MG63 (cell line): ENCODE measurements at regions not wholly inside any gene's neighbourhood (a gene's known extent, or its start where the extent isn't known, plus 50 kb on each side); places are given as distances from the start of the nearest gene placed in this dataset.
"Not testable (repeated sequence)": the region's sequence is repeated elsewhere in the genome, so short reads cannot be mapped to it uniquely, and the experiment has no call there.

ENCODE experiments used
- DNase-seq: peaks from one replicate; pipeline ENCODE4 v3.0.0-alpha.2; 2020
- H3K27me3 ChIP-seq: fragments of 250-450 bp; sonication (Bioruptor Pico); 2 replicates; pipeline ENCODE4 v1.5.1; 2020; ENCODE audit warnings: mild to moderate bottlenecking, moderate library complexity
- H3K36me3 ChIP-seq: fragments of 250-450 bp; sonication (Bioruptor Pico); 2 replicates; pipeline ENCODE4 v1.5.1; 2020; ENCODE audit warnings: mild to moderate bottlenecking, moderate library complexity
- H3K4me3 ChIP-seq: fragments of 250-450 bp; sonication (Bioruptor Pico); 2 replicates; pipeline ENCODE4 v1.5.1; 2020; ENCODE audit warnings: mild to moderate bottlenecking, moderate library complexity
- H3K9me3 ChIP-seq: fragments of 250-450 bp; sonication (Bioruptor Pico); 2 replicates; pipeline ENCODE4 v1.5.1; 2020; ENCODE audit warnings: mild to moderate bottlenecking, moderate library complexity

DNA sequence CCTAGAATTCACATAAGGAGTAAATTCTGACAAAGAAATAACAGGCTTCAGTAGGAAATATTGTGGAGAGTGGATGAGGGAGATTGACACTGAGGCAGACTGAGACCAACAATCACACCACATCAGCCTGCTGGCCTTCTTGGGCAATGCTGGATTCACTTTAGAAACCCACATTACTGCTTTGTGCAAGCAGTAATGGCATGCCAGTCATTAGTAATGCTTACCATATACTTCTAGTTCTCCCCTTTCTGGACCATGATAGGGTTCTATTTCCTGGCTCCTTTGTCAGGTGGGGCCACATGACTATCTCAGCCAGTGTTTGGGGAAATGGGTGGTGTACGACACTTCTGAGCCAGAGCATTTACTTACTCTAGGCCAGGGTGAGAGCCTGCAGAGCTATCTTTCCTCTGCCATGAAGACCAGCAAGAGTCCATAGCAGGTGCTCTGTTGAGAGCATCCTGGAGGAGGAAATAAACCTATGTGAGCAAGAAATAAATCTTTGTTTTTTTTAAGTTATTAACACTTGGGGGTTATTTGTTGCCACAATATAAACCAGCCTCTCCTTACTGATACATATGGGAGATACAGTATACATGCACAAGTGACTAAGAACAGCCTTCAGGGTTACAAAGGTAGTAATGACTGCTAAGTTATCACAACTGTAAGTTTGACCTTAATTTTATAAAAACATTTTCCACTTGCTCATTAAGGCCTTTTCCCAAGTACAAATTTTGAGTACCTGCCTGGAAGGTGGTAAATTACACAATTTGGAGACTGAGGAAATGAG lies 89.3 kb upstream of the TANK start:
- Histone ChIP-seq H3K4me3 (no peak overlapping the region), H3K9me3 (no peaks in the 10 kb centered on the region; the same call in 1 of the 2 replicates), H3K27me3 (no peaks in the 10 kb centered on the region), H3K36me3 (no peaks in the 10 kb centered on the region)
- DNase-seq: no peak

DNA sequence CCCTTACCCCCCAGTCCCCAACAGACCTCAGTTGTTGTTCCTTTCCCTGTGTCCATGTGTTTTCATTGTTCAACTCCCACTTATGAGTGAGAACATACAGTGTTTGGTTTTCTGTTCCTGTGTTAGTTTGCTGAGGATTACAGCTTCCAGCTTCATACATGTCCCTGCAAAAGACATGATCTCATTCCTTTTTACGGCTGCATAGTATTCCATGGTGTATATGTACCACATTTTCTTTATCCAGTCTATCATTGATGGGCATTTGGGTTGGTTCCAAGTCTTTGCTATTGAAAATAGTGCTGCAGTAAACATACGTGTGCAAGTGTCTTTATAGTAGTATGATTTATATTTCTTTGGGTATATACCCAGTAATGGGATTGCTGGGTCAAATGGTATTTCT lies 87.8 kb upstream of the TANK start:
- not testable (repeated sequence) for DNase-seq, H3K9me3 ChIP-seq, H3K36me3 ChIP-seq, H3K4me3 ChIP-seq, H3K27me3 ChIP-seq

- no peaks in the 10 kb centered on the region for H3K9me3 ChIP-seq
- no peaks in the 10 kb centered on the region for H3K36me3 ChIP-seq
- H3K4me3 ChIP-seq: no peak overlapping the region
- DNase-seq: no peak
- no peaks in the 10 kb centered on the region for H3K27me3 ChIP-seq
Measured at GRCh38 chr2:161075701-161076100, 84.5 kb upstream of the TANK start.

DNA sequence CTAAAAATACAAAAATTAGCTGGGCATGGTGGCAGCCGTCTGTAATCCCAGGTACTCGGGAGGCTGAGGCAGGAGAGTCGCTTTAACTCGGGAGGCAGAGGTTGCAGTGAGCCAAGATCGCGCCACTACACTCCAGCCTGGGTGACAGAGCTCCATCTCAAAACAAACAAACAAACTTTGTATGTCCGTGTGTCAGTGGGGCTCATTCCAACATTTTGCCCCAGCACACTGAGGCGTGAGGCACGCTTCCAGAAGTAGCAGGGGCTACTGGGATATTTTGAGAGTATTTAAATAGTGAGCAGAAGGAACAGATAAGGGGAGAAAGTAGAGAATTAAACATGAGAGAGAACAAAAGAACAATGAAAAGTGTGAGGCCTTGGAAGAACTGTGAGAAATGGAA lies 83.3 kb upstream of the TANK start:
- peak; percentile 21 for DNase-seq
- H3K27me3 ChIP-seq: no peaks in the 10 kb centered on the region
- H3K36me3 ChIP-seq: no peaks in the 10 kb centered on the region
- no peaks in the 10 kb centered on the region for H3K9me3 ChIP-seq
- H3K4me3 ChIP-seq: no peak overlapping the region

DNA sequence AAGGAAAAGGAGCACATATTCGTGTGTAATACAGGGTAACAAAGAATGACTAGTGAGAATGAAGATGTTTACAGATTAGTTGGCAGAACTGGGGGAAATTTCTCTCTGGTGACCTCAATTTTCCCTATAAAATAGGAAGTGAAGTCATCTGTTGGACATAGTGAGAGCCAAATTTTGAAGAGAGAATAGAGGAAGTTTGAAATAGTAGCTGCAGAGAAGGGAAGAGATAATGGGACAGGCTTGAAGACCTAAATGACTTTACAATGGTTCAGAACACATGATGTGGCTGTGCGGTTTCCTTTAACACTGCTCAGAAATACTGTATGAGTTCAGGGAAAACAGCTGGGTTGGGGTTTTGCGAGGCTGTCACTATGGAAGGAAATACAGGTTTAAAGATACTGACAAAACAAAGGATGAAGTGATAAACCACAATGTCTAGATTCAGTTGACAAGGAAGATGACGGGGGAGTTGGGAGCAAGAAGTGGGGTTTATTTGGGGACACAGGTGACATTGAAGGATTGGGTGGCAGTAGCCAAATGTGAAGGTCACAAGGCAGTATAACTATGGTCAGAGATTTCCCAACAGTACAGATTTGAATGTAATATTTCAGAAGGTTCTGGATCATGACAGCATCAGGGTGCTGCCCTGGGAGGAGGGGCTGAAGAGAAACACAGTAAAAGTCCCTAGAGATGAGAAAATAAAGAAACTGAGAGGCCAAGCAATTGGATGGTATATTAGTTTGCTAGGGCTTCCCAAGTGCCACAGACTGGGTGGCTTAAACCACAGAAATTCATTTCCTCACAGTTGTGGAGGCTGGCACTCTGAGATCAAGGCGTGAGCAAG lies 82.6 kb upstream of the TANK start:
- Histone ChIP-seq H3K9me3 (no peaks in the 10 kb centered on the region), H3K4me3 (no peak overlapping the region)
- DNase-seq: peak; percentile 3

DNA sequence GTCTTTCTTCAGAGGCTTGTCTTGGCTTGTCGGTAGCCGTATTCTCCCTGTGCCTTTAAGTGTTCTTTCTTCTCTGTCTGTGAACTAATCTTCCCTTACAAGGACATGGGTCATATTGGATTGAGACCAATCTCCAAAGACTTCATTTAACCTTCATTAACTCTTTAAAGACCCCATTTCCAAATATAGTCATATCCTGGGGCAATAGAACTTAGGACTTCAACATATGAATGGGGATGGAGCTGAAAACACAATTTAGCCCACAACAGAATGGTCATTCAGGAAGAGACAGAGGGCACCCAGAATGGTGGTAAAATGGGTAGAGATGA lies 82.1 kb upstream of the TANK start:
- Histone ChIP-seq H3K4me3 (no peak overlapping the region), H3K9me3 (no peaks in the 10 kb centered on the region), H3K36me3 (no peaks in the 10 kb centered on the region), H3K27me3 (no peaks in the 10 kb centered on the region)
- DNase-seq: no peak

More for the DNA sequence above, 82.6 kb upstream of the TANK start:
- Histone ChIP-seq H3K36me3 (no peaks in the 10 kb centered on the region), H3K27me3 (no peaks in the 10 kb centered on the region)

DNA sequence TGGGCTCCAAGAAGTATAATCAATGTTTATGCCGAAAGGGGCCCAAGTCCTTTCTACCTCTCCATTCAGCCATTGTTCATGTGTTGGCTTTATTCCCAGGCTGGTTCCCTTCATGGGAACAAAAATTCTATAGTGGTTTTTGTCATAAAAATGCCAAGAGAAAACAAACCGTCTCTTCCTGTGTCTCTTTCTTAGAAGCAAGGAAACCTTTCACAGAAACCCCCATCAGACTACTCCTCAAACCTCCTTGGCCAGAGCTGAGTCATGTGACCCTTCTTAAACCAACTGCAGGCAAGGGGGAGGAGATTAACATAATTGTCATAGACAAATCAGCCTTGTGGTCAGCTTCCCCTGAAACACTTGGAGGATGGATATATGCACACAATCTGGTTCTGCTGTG lies 75.1 kb upstream of the TANK start:
- Histone ChIP-seq H3K36me3 (no peaks in the 10 kb centered on the region), H3K9me3 (no peaks in the 10 kb centered on the region), H3K4me3 (no peak overlapping the region), H3K27me3 (no peaks in the 10 kb centered on the region)
- DNase-seq: no peak

GRCh38 chr2:161088658-161089350 lies 71.4 kb upstream of the TANK start:
- Histone ChIP-seq H3K9me3 (no peaks in the 10 kb centered on the region), H3K27me3 (no peaks in the 10 kb centered on the region), H3K36me3 (no peaks in the 10 kb centered on the region), H3K4me3 (no peak overlapping the region)
- no peak for DNase-seq

- Histone ChIP-seq H3K27me3 (no peaks in the 10 kb centered on the region), H3K36me3 (no peaks in the 10 kb centered on the region), H3K4me3 (no peak overlapping the region), H3K9me3 (no peaks in the 10 kb centered on the region)
- no peak for DNase-seq
Measured at GRCh38 chr2:161090411-161090810, 69.8 kb upstream of the TANK start.

DNA sequence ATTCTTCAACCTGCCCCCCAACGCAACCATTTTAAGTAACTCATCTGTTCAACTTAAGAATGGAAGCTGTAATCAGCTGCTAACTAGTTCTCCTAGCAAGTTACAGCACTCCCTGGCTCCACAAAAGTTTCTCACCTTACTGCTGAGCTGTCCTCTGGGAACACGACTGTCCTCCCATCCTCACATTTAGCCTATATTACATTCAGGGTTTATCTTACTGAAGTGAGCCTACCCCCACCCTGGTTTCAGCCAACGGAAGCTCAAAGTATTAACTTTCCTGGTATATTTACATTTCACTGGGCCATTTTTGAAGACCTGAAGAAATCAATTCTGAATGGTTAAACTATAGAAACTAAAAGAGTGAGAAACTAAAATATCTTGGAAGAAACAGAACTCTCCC lies 64.9 kb upstream of the TANK start:
- Histone ChIP-seq H3K4me3 (no peak overlapping the region), H3K9me3 (no peaks in the 10 kb centered on the region), H3K36me3 (no peaks in the 10 kb centered on the region), H3K27me3 (no peaks in the 10 kb centered on the region)
- DNase-seq: no peak

DNA sequence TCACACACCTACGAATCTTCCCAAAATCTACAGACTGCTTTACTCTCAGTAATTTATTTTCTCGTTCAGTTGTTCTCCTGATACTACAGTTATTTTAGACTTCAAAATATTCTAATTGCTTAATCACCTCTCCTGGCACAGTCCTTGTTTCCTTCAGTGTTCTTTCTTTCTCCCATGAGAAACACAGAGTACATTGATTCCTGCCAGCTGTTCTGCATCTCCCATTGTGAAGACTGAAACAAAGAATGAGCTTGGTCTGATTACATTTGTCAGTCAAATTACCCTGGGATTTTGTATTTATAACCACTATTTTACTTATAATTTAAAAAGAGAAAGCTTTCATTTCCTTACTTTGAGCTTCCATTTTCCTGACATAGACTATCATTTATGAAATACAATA lies 63.9 kb upstream of the TANK start:
- H3K27me3 ChIP-seq: no peaks in the 10 kb centered on the region
- no peak for DNase-seq

GRCh38 chr2:161097157-161097556 lies 63.1 kb upstream of the TANK start:
- Histone ChIP-seq H3K36me3 (no peaks in the 10 kb centered on the region), H3K4me3 (no peak overlapping the region), H3K27me3 (no peaks in the 10 kb centered on the region), H3K9me3 (no peaks in the 10 kb centered on the region)
- DNase-seq: no peak

More for the DNA sequence above, 63.9 kb upstream of the TANK start:
- H3K4me3 ChIP-seq: no peak overlapping the region
- H3K36me3 ChIP-seq: no peaks in the 10 kb centered on the region
- H3K9me3 ChIP-seq: no peaks in the 10 kb centered on the region

DNA sequence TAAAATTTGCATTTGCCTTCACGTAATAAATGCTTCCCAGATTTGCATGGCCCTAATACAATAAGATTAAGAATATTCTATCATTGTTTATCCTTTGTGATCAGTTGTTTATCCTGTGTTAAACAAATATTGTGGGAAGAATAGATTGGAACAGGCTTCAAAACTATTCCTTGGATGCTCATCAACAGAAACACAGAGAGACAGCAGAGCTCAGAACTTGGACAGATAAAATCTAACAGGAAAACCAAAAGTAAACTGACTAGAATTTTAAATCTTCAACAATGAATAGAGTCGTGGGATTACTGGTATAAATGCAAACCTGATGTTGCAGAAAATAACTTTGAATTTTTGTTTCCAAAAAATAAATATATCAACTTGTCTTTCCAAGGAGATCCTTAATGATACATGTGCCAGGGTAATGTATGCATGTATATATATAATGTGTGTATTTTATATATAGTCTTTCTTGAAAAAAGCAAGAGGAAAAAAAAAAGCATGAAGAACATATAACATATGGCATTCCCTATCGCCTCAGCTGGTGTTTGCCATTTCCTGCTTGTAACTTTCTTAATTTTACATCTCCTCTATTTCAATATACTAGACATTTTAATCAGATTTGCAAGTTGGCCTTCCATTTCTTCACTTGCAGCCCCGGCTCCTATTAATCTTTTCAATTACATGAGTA lies 59.9 kb upstream of the TANK start:
- DNase-seq: no peak
- no peaks in the 10 kb centered on the region for H3K9me3 ChIP-seq
- H3K27me3 ChIP-seq: no peaks in the 10 kb centered on the region
- H3K36me3 ChIP-seq: no peaks in the 10 kb centered on the region
- no peak overlapping the region for H3K4me3 ChIP-seq

DNA sequence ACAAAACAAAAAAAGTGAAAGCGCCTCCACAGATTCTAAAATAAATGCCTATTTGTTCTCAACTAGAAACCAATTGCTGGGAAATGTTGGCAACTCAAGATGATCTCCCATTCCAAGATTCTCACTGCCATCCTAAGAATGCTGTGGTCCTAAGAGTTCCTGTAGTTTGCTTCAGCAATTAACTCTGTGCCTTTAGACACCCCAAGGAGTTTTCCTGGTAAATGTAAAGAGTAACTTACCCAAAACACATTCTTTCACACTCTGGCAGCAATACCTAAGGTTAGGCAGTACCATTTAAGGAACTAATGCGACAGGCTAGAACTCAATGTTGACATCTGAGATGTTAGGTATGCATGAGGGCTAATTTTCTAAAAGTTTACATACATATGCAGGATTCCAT lies 58.8 kb upstream of the TANK start:
- no peak overlapping the region for H3K4me3 ChIP-seq
- DNase-seq: no peak
- no peaks in the 10 kb centered on the region for H3K36me3 ChIP-seq
- H3K9me3 ChIP-seq: no peaks in the 10 kb centered on the region
- H3K27me3 ChIP-seq: no peaks in the 10 kb centered on the region

DNA sequence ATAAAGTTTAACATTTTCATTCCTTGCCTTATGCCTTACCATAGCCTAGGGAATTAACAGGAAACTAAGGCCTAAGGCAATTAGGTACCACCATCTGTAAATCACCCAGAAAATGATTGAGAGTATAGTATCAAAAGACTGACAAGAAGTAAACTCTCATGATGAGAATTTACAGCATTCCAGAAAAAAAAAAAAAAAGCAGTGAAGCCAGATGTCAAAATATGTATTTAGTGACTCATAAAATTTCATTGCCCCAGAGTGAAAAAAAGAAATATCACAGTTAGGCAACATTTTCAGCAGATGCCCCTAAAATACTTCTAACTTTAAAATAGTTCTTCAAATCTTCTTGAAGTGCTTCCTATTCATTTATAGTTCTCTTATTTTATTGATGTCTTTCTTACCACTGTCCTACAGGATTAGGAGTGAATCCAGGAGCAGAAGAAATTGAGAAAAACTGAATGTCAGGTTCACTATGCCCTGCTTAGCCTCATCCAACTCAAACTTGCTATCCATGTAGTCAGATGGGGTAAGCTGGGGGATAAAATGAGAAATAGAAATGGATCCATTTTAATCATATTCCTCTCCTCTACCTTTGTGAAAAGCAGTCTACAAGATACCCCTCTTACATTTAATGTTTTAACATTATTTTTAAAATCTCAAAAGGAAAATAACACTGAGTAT lies 57.3 kb upstream of the TANK start:
- DNase-seq: no peak
- Histone ChIP-seq H3K4me3 (no peak overlapping the region), H3K36me3 (no peaks in the 10 kb centered on the region), H3K27me3 (no peaks in the 10 kb centered on the region), H3K9me3 (no peaks in the 10 kb centered on the region)

- no peaks in the 10 kb centered on the region for H3K36me3 ChIP-seq
- H3K4me3 ChIP-seq: no peak overlapping the region
- no peak for DNase-seq
- H3K27me3 ChIP-seq: no peaks in the 10 kb centered on the region
- no peaks in the 10 kb centered on the region for H3K9me3 ChIP-seq
Measured at GRCh38 chr2:161103451-161103831, 56.8 kb upstream of the TANK start.
